Activated naive CD4-positive, alpha-beta T cell treated with anti-CD3 and anti-CD28 coated beads, Interleukin-2, amount 50 U/mL, for 16 hours (primary cell): ENCODE measurements at regions not wholly inside any gene's neighbourhood (a gene's known extent, or its start where the extent isn't known, plus 50 kb on each side); places are given as distances from the start of the nearest gene placed in this dataset.
A peak's percentile ranks its signal among the peaks of the same experiment; 100 is the strongest.
"Not testable (repeated sequence)": the region's sequence is repeated elsewhere in the genome, so short reads cannot be mapped to it uniquely, and the experiment has no call there.

Experiments
- DNase-seq: peaks from one replicate; pipeline ENCODE4 v3.0.0-alpha.2; 2020

GRCh38 chr4:98828801-98829200 is 100.1 kb downstream of the EIF4E start:
- peak; percentile 32 for DNase-seq

- no peak for DNase-seq
Measured at GRCh38 chr4:98827661-98828060, 101.3 kb downstream of the EIF4E start.

GRCh38 chr4:98822144-98822543 is 106.8 kb downstream of the EIF4E start:
- DNase-seq, result no peak

- not testable (repeated sequence) for DNase-seq
Measured at GRCh38 chr4:98818116-98818515, 110.8 kb downstream of the EIF4E start.

GRCh38 chr4:98816816-98817215 is 112.1 kb downstream of the EIF4E start:
- DNase-seq, result no peak

- DNase-seq, result no peak
Measured at GRCh38 chr4:98816386-98816785, 112.5 kb downstream of the EIF4E start.

- DNase-seq, result no peak
Measured at GRCh38 chr4:98804403-98804802, 124.5 kb downstream of the EIF4E start.

- no peak for DNase-seq
Measured at GRCh38 chr4:98803251-98803650, 125.7 kb downstream of the EIF4E start.

GRCh38 chr4:98802770-98803198 is 126.1 kb downstream of the EIF4E start:
- no peak for DNase-seq

- DNase-seq, result no peak
Measured at GRCh38 chr4:98801259-98801725, 127.6 kb downstream of the EIF4E start.

GRCh38 chr4:98796991-98797390 is 131.9 kb downstream of the EIF4E start:
- DNase-seq, result no peak

GRCh38 chr4:98794565-98795205 is 134.2 kb downstream of the EIF4E start:
- peak; percentile 64 for DNase-seq

- DNase-seq, result no peak
Measured at GRCh38 chr4:98793658-98794057, 135.2 kb upstream of the TSPAN5 start.

GRCh38 chr4:98786866-98787265 is 128.5 kb upstream of the TSPAN5 start:
- no peak for DNase-seq

GRCh38 chr4:98784947-98785706 is 126.7 kb upstream of the TSPAN5 start:
- no peak for DNase-seq

GRCh38 chr4:98781641-98782357 is 123.4 kb upstream of the TSPAN5 start:
- DNase-seq, result no peak

GRCh38 chr4:98780926-98781325 is 122.5 kb upstream of the TSPAN5 start:
- DNase-seq, result no peak

- no peak for DNase-seq
Measured at GRCh38 chr4:98779088-98779487, 120.7 kb upstream of the TSPAN5 start.

GRCh38 chr4:98778206-98778605 is 119.8 kb upstream of the TSPAN5 start:
- no peak for DNase-seq

- DNase-seq, result no peak
Measured at GRCh38 chr4:98775672-98776071, 117.3 kb upstream of the TSPAN5 start.

- DNase-seq, result no peak
Measured at GRCh38 chr4:98773638-98774037, 115.2 kb upstream of the TSPAN5 start.

GRCh38 chr4:98771959-98772632 is 113.7 kb upstream of the TSPAN5 start:
- no peak for DNase-seq

GRCh38 chr4:98765771-98766170 is 107.4 kb upstream of the TSPAN5 start:
- no peak for DNase-seq
